ENCODE measurements at regions not wholly inside any gene's neighbourhood (a gene's known extent, or its start where the extent isn't known, plus 50 kb on each side); places are given as distances from the start of the nearest gene placed in this dataset.

- in situ Hi-C loops (cut with MboI) = no loop called here
- no peak overlapping the region for H3K9ac ChIP-seq (ENCODE audit: insufficient read depth in 1 of 2, low read depth in 2 of 2, low read length in 2 of 2)
- H2AFZ ChIP-seq (ENCODE audit: low read depth, low read length) = no peak overlapping the region
- H3K9me3 ChIP-seq (replicated peaks; ENCODE audit: control insufficient read depth, insufficient read depth, low read depth, low read length) = no peaks in the 10 kb centered on the region
- intact Hi-C loops (cut with micrococcal nuclease) = no loop called here
- H3K9me1 ChIP-seq (ENCODE audit: control insufficient read depth, insufficient read depth, low read length) = no peaks in the 10 kb centered on the region
- H3K4me1 ChIP-seq (replicated peaks in 1 of 2; ENCODE audit: control insufficient read depth in 2 of 2, insufficient read depth in 2 of 2, low read length in 2 of 2) = no peaks in the 10 kb centered on the region; a peak in 1 of 5 replicates
- H4K20me1 ChIP-seq (replicated peaks; ENCODE audit: control insufficient read depth, insufficient read depth, low read length) = no peaks in the 10 kb centered on the region
- no peak overlapping the region for H3K27ac ChIP-seq (ENCODE audit: extremely low read depth, low read depth, low read length)
- CTCF ChIA-PET (ENCODE audit: low intra/inter-chr PET ratio) = no interaction called here
- H3K36me3 ChIP-seq (ENCODE audit: control insufficient read depth, insufficient read depth, low read length) = no peaks in the 10 kb centered on the region
- FAIRE-seq (no peak), DNase-seq (ENCODE audit: extremely low read depth in 1 of 4, low spot score in 3 of 4) (peak in 1 of 4 experiments; percentile 14), ATAC-seq (peak; percentile 68)
- no peaks in the 10 kb centered on the region for H3K27me3 ChIP-seq (ENCODE audit: control insufficient read depth in 2 of 2, insufficient read depth in 2 of 2, low read length in 2 of 2)
- WGBS (ENCODE audit: insufficient coverage, low coverage, missing lambda C conversion rate) = 3% methylated on average over 3 of the region's 3 CpGs
- H3K79me2 ChIP-seq (ENCODE audit: control insufficient read depth, insufficient read depth, low read length) = no peaks in the 10 kb centered on the region
- no peak overlapping the region for H3K4me3 ChIP-seq
- no peak overlapping the region for H3K4me2 ChIP-seq (ENCODE audit: insufficient read depth, low read length)
- BruUV-seq (replicated peaks) = no TSS peak
- POLR2A ChIA-PET = no interaction called here
- TF ChIP-seq BCL6 (CRISPR knock-in tag; IDR thresholded peaks at IDR 0.05) (no peak), FOXA3 (CRISPR knock-in tag; conservative IDR thresholded peaks at IDR 0.05 in 1 of 2, IDR thresholded peaks at IDR 0.05 in 1 of 2) (no peak), ZNF668 (CRISPR knock-in tag; IDR thresholded peaks at IDR 0.05) (no peak), ZNF644 (tag; IDR thresholded peaks at IDR 0.05; ENCODE audit: low read depth) (no peak), KDM4B (IDR thresholded peaks at IDR 0.05; ENCODE audit: borderline replicate concordance in 2 of 2, low read depth in 1 of 2) (no peak), ZNF584 (CRISPR knock-in tag; IDR thresholded peaks at IDR 0.05; ENCODE audit: low read depth) (no peak), CHD7 (IDR thresholded peaks at IDR 0.05; ENCODE audit: low read depth, low read length) (no peak), ZBTB7A (IDR thresholded peaks at IDR 0.05; ENCODE audit: borderline replicate concordance, control insufficient read depth, low read depth, low read length) (no peak)
These were observed 254.2 kb upstream of the NWD2 start for GRCh38 chr4:36990128-36990872.
